Thyroid gland (tissue), 4 donors: ENCODE measurements at regions not wholly inside any gene's neighbourhood (a gene's known extent, or its start where the extent isn't known, plus 50 kb on each side); places are given as distances from the start of the nearest gene placed in this dataset.

Experiments
- POLR2A ChIP-seq, 2 donors: fragments of 450-650 bp; IDR thresholded peaks; one replicate each; pipeline ENCODE4 v1.6.1; 2017; ENCODE audit warnings: antibody characterized with exemption in 2 of 2, mild to moderate bottlenecking in 2 of 2, moderate library complexity in 1 of 2
- TF ChIP-seq, protein P1 (sequence below), 6 experiments: fragments of 200-600 bp in 3 of 6; fragments of 450-650 bp in 3 of 6; sonication (generic) in 3 of 6; IDR thresholded peaks; one replicate each; pipeline ENCODE4 v1.5.1; 2016 to 2019; ENCODE audit warnings: antibody characterized with exemption in 6 of 6, mild to moderate bottlenecking in 2 of 6, inconsistent platforms in 1 of 6, moderate library complexity in 1 of 6

DNA sequence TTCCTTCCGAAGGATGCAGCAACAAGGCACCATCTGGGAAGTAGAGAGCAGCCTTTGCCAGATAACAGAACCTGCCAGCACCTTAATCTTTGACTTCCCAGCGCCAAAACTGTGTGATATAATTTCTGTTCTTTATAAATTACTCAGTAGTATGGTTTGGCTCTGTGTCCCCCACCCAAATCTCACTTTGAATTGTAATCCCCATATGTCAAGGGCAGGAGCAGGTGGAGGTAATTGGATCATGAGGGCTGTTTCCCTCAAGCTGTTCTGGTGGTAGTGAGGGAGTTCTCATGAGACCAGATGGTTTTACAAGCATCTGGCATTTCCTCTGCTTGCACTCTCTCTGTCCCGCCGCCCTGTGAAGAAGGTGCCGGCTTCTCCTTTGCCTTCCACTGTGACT lies 899.9 kb downstream of the TRIB2 start:
- TF ChIP-seq, protein P1, sequence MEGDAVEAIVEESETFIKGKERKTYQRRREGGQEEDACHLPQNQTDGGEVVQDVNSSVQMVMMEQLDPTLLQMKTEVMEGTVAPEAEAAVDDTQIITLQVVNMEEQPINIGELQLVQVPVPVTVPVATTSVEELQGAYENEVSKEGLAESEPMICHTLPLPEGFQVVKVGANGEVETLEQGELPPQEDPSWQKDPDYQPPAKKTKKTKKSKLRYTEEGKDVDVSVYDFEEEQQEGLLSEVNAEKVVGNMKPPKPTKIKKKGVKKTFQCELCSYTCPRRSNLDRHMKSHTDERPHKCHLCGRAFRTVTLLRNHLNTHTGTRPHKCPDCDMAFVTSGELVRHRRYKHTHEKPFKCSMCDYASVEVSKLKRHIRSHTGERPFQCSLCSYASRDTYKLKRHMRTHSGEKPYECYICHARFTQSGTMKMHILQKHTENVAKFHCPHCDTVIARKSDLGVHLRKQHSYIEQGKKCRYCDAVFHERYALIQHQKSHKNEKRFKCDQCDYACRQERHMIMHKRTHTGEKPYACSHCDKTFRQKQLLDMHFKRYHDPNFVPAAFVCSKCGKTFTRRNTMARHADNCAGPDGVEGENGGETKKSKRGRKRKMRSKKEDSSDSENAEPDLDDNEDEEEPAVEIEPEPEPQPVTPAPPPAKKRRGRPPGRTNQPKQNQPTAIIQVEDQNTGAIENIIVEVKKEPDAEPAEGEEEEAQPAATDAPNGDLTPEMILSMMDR (IDR thresholded peaks at IDR 0.05) = no peak
- TF ChIP-seq POLR2A (IDR thresholded peaks at IDR 0.05) = no peak
